PC-3 (cell line): ENCODE measurements at regions not wholly inside any gene's neighbourhood (a gene's known extent, or its start where the extent isn't known, plus 50 kb on each side); places are given as distances from the start of the nearest gene placed in this dataset.

Experiments
- ATAC-seq: fragments of 200-7000 bp; cut with Tn5 transposase; 2 replicates; pipeline ENCODE4 v1.9.1; 2020; ENCODE audit warnings: mild to moderate bottlenecking, moderate library complexity
- BruUV-seq: library from RNA; stranded (reverse); fragments of 400-500 nt; replicated peaks from 2 replicates; lab custom pipeline; 2021; lab: Mats Ljungman, UMichigan
- CTCF ChIA-PET: fragments of 300-600 bp; sonication (Branson Sonifier 250); formaldehyde crosslinking; loops from one replicate; lab custom pipeline; 2022; ENCODE audit warnings: antibody characterized with exemption; lab: Charles Lee
- POLR2A ChIA-PET: fragments of 300-600 bp; sonication (Branson Sonifier 250); formaldehyde crosslinking; loops from one replicate; lab custom pipeline; 2022; ENCODE audit warnings: antibody characterized with exemption; ENCODE audit not compliant: unreplicated experiment; lab: Charles Lee
- DNase-seq: peaks from one replicate; pipeline ENCODE4 v3.0.0-alpha.2; 2015
- H2AFZ ChIP-seq: fragments of 300-600 bp; sonication (generic); 2 replicates; pipeline ENCODE4 v1.6.0; 2016; ENCODE audit warnings: antibody characterized with exemption, low read length
- H3F3A ChIP-seq: fragments of 300-600 bp; sonication (generic); one replicate; pipeline ENCODE4 v1.6.0; 2017; ENCODE audit warnings: antibody characterized with exemption, low read length, control low read depth, mild to moderate bottlenecking; ENCODE audit not compliant: unreplicated experiment
- H3K27ac ChIP-seq: fragments of 300-600 bp; sonication (generic); 2 replicates; pipeline ENCODE4 v1.5.1; 2016; ENCODE audit warnings: mild to moderate bottlenecking, low read length
- H3K27me3 ChIP-seq: fragments of 300-600 bp; sonication (generic); 2 replicates; pipeline ENCODE4 v1.6.1; 2016; ENCODE audit warnings: low read length, mixed read lengths
- H3K36me3 ChIP-seq: fragments of 300-600 bp; sonication (generic); 2 replicates; pipeline ENCODE4 v1.6.1; 2016; ENCODE audit warnings: low read depth, mixed run types, low read length, mixed read lengths
- H3K4me1 ChIP-seq: fragments of 300-600 bp; sonication (generic); 2 replicates; pipeline ENCODE4 v1.5.1; 2016; ENCODE audit warnings: low read length; ENCODE audit not compliant: insufficient read depth
- H3K4me2 ChIP-seq: fragments of 300-600 bp; sonication (generic); 2 replicates; pipeline ENCODE4 v1.6.0; 2016; ENCODE audit warnings: low read length
- H3K4me3 ChIP-seq: fragments of 300-600 bp; sonication (generic); 2 replicates; pipeline ENCODE4 v1.5.1; 2016; ENCODE audit warnings: mild to moderate bottlenecking, low read length, mixed read lengths
- H3K79me2 ChIP-seq: fragments of 300-600 bp; sonication (generic); 2 replicates; pipeline ENCODE4 v1.6.1; 2017; ENCODE audit warnings: low read length, mixed read lengths
- H3K9ac ChIP-seq: fragments of 300-600 bp; sonication (generic); 2 replicates; pipeline ENCODE4 v1.6.0; 2016; ENCODE audit warnings: mild to moderate bottlenecking, low read length
- H3K9me2 ChIP-seq: fragments of 300-600 bp; sonication (generic); replicated peaks from 2 replicates; pipeline ENCODE4 v1.6.1; 2016; ENCODE audit warnings: mixed run types, low read length, mixed read lengths
- H3K9me3 ChIP-seq: fragments of 300-600 bp; sonication (generic); 2 replicates; pipeline ENCODE4 v1.6.1; 2016; ENCODE audit warnings: low read length, mixed read lengths
- H4K20me1 ChIP-seq: fragments of 300-600 bp; sonication (generic); 2 replicates; pipeline ENCODE4 v1.6.1; 2016; ENCODE audit warnings: low read length, mixed read lengths
- EZH2 ChIP-seq: fragments of 300-600 bp; sonication (generic); IDR thresholded peaks from one replicate; pipeline ENCODE4 v1.6.1; 2017; ENCODE audit warnings: antibody characterized with exemption, mild to moderate bottlenecking, low read length; ENCODE audit not compliant: unreplicated experiment
- EZH2phosphoT487 ChIP-seq: fragments of 300-600 bp; sonication (generic); IDR thresholded peaks from 2 replicates; pipeline ENCODE4 v1.6.1; 2018; ENCODE audit warnings: mild to moderate bottlenecking, antibody characterized with exemption, low read length, borderline replicate concordance
- intact Hi-C: fragments of 100-400 bp; cut with micrococcal nuclease; formaldehyde crosslinking; loops from 2 replicates; pipeline ENCODE4 v1.9.0; 2023
- TF ChIP-seq, protein P1 (sequence below): fragments of 300-600 bp; sonication (generic); conservative IDR thresholded peaks from 2 replicates; pipeline ENCODE4 v1.5.1; 2017; ENCODE audit warnings: antibody characterized with exemption, low read depth, mild to moderate bottlenecking, low read length

DNA sequence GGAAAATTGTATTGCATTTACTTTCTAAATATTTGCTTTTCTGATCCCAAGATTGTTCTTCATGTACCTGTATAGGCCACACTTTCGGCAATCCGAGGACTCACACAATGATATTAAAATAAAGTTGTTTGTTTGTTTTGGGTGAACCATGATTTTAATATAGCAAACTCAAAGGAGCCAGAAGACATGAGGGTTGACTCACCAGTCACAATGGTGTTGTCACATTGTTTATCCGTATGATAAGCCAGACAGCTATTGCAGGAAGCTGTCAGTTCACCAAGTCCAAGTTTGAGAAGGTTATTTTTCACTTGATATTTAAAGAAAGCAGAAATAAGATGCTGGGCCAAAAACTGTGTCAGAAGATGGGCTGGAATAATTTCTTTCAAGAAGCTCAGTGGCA, 67.1 kb upstream of the CPM start:
- CTCF ChIA-PET, result no interaction called here
- Histone ChIP-seq H3K27me3 (no peaks in the 10 kb centered on the region), H3K9ac (no peak overlapping the region), H3K4me3 (no peak overlapping the region), H3K27ac (no peak overlapping the region), H4K20me1 (no peaks in the 10 kb centered on the region), H3K79me2 (no peaks in the 10 kb centered on the region), H3K9me2 (no peaks in the 10 kb centered on the region), H2AFZ (no peak overlapping the region), H3K4me2 (no peak overlapping the region), H3K4me1 (no peaks in the 10 kb centered on the region), H3K36me3 (no peaks in the 10 kb centered on the region), H3K9me3 (no peaks in the 10 kb centered on the region), H3F3A (no peaks in the 10 kb centered on the region)
- DNase-seq (no peak), ATAC-seq (no peak)
- intact Hi-C loops, result no loop called here
- POLR2A ChIA-PET, result no interaction called here
- TF ChIP-seq EZH2phosphoT487, result no peak
- BruUV-seq, result no TSS peak

DNA sequence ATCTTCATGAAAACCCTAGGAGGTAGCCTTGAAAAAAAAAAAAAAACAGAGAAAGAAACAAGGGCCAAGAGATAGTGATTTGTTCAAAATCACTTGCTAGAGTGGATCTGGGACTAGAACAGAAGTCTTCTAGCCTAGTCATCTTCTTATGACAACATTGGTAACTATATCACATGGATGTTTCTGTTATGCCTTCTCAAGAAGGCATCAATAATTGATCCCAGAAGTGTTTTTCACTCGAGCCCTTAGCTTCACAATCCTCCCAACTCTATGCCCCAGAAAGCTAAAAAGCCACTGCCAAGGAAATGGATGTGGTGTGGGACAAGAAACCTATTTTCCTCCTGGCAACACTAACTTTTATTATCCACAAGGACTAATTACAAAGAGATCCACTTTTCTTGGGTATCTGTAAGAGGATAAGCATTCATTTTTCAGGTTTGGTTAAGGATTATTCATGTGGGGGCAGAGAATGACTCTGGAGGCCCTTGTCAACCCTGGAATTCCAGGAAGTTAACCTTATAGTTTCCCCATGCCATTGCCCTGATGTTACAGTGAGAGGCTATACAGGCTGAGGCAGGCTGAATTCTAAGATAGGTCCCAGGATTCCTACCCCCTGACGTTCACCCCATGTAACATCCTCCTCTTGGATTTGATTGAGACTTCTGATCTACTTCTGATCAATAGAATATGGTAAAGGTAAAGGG, 67.7 kb upstream of the CPM start:
- ChIA-PET CTCF (no interaction called here), POLR2A (no interaction called here)
- no peak overlapping the region for H3K9ac ChIP-seq
- ATAC-seq (no peak), DNase-seq (no peak)
- H3K4me3 ChIP-seq, result no peak overlapping the region
- no peaks in the 10 kb centered on the region for H3K79me2 ChIP-seq
- no peaks in the 10 kb centered on the region for H3K9me3 ChIP-seq
- BruUV-seq, result no TSS peak
- H4K20me1 ChIP-seq, result no peaks in the 10 kb centered on the region
- no peaks in the 10 kb centered on the region for H3K27me3 ChIP-seq
- TF ChIP-seq EZH2, result no peak
- TF ChIP-seq, protein P1, sequence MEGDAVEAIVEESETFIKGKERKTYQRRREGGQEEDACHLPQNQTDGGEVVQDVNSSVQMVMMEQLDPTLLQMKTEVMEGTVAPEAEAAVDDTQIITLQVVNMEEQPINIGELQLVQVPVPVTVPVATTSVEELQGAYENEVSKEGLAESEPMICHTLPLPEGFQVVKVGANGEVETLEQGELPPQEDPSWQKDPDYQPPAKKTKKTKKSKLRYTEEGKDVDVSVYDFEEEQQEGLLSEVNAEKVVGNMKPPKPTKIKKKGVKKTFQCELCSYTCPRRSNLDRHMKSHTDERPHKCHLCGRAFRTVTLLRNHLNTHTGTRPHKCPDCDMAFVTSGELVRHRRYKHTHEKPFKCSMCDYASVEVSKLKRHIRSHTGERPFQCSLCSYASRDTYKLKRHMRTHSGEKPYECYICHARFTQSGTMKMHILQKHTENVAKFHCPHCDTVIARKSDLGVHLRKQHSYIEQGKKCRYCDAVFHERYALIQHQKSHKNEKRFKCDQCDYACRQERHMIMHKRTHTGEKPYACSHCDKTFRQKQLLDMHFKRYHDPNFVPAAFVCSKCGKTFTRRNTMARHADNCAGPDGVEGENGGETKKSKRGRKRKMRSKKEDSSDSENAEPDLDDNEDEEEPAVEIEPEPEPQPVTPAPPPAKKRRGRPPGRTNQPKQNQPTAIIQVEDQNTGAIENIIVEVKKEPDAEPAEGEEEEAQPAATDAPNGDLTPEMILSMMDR, result no peak
- TF ChIP-seq EZH2phosphoT487, result no peak
- no peaks in the 10 kb centered on the region for H3K4me1 ChIP-seq
- no peaks in the 10 kb centered on the region for H3F3A ChIP-seq
- H2AFZ ChIP-seq, result no peak overlapping the region
- H3K4me2 ChIP-seq, result no peak overlapping the region
- H3K36me3 ChIP-seq, result no peaks in the 10 kb centered on the region
- intact Hi-C loops, result no loop called here
- no peak overlapping the region for H3K27ac ChIP-seq
- no peaks in the 10 kb centered on the region for H3K9me2 ChIP-seq

DNA sequence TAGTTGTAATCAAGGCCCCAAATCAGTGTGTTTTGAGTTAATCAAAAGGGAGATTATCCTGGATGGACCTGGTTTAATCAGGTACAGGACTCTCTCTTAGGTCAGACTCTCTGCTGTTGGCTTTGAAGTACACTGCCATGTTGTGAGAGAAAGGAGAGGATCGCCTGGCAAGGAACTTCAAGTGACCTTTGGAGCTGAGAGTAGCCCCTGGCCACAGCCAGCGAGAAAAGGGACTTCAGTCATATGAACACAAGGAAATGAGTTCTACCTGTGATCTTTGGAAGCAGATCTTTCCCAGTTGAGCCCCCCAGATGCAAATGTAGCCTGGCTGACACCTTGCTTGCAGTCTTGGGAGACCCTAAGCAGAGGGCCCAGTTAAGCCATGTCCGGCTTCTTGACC, 68.3 kb upstream of the CPM start:
- ATAC-seq (no peak), DNase-seq (no peak)
- no TSS peak for BruUV-seq
- Histone ChIP-seq H3K36me3 (no peaks in the 10 kb centered on the region), H4K20me1 (no peaks in the 10 kb centered on the region), H3K4me2 (no peak overlapping the region), H2AFZ (no peak overlapping the region), H3K4me3 (no peak overlapping the region), H3K79me2 (no peaks in the 10 kb centered on the region), H3K27ac (no peak overlapping the region), H3K9me3 (no peaks in the 10 kb centered on the region), H3F3A (no peaks in the 10 kb centered on the region), H3K9me2 (no peaks in the 10 kb centered on the region), H3K27me3 (no peaks in the 10 kb centered on the region), H3K9ac (no peak overlapping the region), H3K4me1 (no peaks in the 10 kb centered on the region)
- POLR2A ChIA-PET, result no interaction called here
- CTCF ChIA-PET, result no interaction called here
- TF ChIP-seq, protein P1, result no peak
- TF ChIP-seq EZH2phosphoT487 (no peak), EZH2 (no peak)
- intact Hi-C loops, result no loop called here
